Ovary (tissue), 7 donors: ENCODE measurements at regions not wholly inside any gene's neighbourhood (a gene's known extent, or its start where the extent isn't known, plus 50 kb on each side); places are given as distances from the start of the nearest gene placed in this dataset.

Experiments used
- DNase-seq, 5 donors: peaks; one replicate each; pipeline ENCODE4 v3.0.0-alpha.2; 2019 to 2020
- H3K27ac ChIP-seq, 2 donors: fragments of 200-600 bp; one replicate each; pipeline versions ENCODE4 v1.5.1 to v1.8.0; 2019 to 2022
- H3K27me3 ChIP-seq: fragments of 200-600 bp; one replicate; pipeline ENCODE4 v1.8.0; 2022
- H3K36me3 ChIP-seq: fragments of 200-600 bp; sonication (generic); one replicate; pipeline ENCODE4 v1.5.1; 2019
- H3K4me1 ChIP-seq: one replicate; pipeline ENCODE4 v1.8.1; 2013; ENCODE audit warnings: mild to moderate bottlenecking, moderate library complexity; ENCODE audit not compliant: insufficient read depth
- H3K4me3 ChIP-seq: fragments of 200-600 bp; sonication (generic); one replicate; pipeline ENCODE4 v1.5.1; 2017
- H3K9me3 ChIP-seq, 2 donors: fragments of 200-600 bp in 1 of 2; sonication (generic) in 1 of 2; one replicate each; pipeline versions ENCODE4 v1.5.1 to v1.8.1; 2013 to 2019; ENCODE audit warnings: mild to moderate bottlenecking in 1 of 2, moderate library complexity in 1 of 2
- CTCF ChIP-seq, 3 donors: fragments of 450-650 bp in 2 of 3; fragments of 200-600 bp in 1 of 3; IDR thresholded peaks; one replicate each; pipeline versions ENCODE4 v1.5.1 to v1.8.0; 2016 to 2022; ENCODE audit warnings: antibody characterized with exemption in 3 of 3, mild to moderate bottlenecking in 1 of 3
- EP300 ChIP-seq: sonication (generic); formaldehyde crosslinking; IDR thresholded peaks from one replicate; pipeline ENCODE4 v1.6.1; 2017; ENCODE audit warnings: antibody characterized with exemption
- POLR2A ChIP-seq: fragments of 450-650 bp; IDR thresholded peaks from one replicate; pipeline ENCODE4 v1.6.1; 2017; ENCODE audit warnings: antibody characterized with exemption, mild to moderate bottlenecking, moderate library complexity
- WGBS, 3 donors: extraction: QIAGEN DNeasy Blood & Tissue Kit in 1 of 3; methylation state at CpG; one replicate each; pipeline versions ENCODE4 v1.1.5 to v1.1.7; 2013 to 2017; 5-methylcytosine and 5-hydroxymethylcytosine counted together
- intact Hi-C, 4 donors: fragments of 100-400 bp; cut with DNase I; formaldehyde crosslinking; loops; one replicate each; pipeline versions ENCODE4 v1.11.0 to v1.15.1; 2022 to 2023
- donor health status: DM: no; HTN: no; CAD: no; lungs with moderate emphysema.
- donor health status: DM: no; HTN: no; CAD: no.
- donor health status: Bipolar disorder and iron deficiency.
- donor health status: DM: no; HTN: no; CAD: no.
- donor health status: DM: yes; HTN: yes; CAD: no.

GRCh38 chr2:34844629-34845028 lies 1245.5 kb upstream of the FAM98A start:
- H3K4me1 ChIP-seq = no peaks in the 10 kb centered on the region

GRCh38 chr2:34838408-34838807 lies 1239.3 kb upstream of the FAM98A start:
- 84 to 94% (median 91%) methylated on average over 3 of the region's 3 CpGs for whole genome bisulfite sequencing, 3 donors
- H3K36me3 ChIP-seq = no peaks in the 10 kb centered on the region
- intact Hi-C loops = no loop called here
- DNase-seq = no peak
- H3K27me3 ChIP-seq = no peaks in the 10 kb centered on the region
- no peaks in the 10 kb centered on the region for H3K4me1 ChIP-seq
- no peak for TF ChIP-seq POLR2A
- H3K4me3 ChIP-seq = no peak overlapping the region
- no peaks in the 10 kb centered on the region for H3K9me3 ChIP-seq
- no peak overlapping the region for H3K27ac ChIP-seq

More at GRCh38 chr2:34844629-34845028, 1245.5 kb upstream of the FAM98A start:
- Histone ChIP-seq H3K27ac (no peak overlapping the region), H3K4me3 (no peak overlapping the region), H3K36me3 (no peaks in the 10 kb centered on the region), H3K9me3 (no peaks in the 10 kb centered on the region), H3K27me3 (no peaks in the 10 kb centered on the region)
- no peak for DNase-seq
- TF ChIP-seq EP300 (no peak), POLR2A (no peak), CTCF (IDR thresholded peaks at IDR 0.05) (no peak)
- intact Hi-C loops = no loop called here

GRCh38 chr2:34836361-34836760 lies 1237.3 kb upstream of the FAM98A start:
- Histone ChIP-seq H3K4me3 (no peak overlapping the region), H3K4me1 (no peaks in the 10 kb centered on the region), H3K27ac (no peak overlapping the region), H3K36me3 (no peaks in the 10 kb centered on the region), H3K9me3 (no peaks in the 10 kb centered on the region), H3K27me3 (no peaks in the 10 kb centered on the region)
- TF ChIP-seq POLR2A = no peak
- TF ChIP-seq CTCF (IDR thresholded peaks at IDR 0.05) = no peak
- no peak for TF ChIP-seq EP300
- no peak for DNase-seq
- 4 to 38% (median 8%) methylated on average over 1 of the region's 1 CpG for WGBS, 3 donors
- intact Hi-C loops = no loop called here

GRCh38 chr2:34831096-34831495 lies 1232.0 kb upstream of the FAM98A start:
- DNase-seq = no peak
- H3K4me1 ChIP-seq = no peaks in the 10 kb centered on the region
- H3K27ac ChIP-seq = no peak overlapping the region
- no peak for TF ChIP-seq CTCF (IDR thresholded peaks at IDR 0.05)
- no peak for TF ChIP-seq EP300
- TF ChIP-seq POLR2A = no peak
- no peaks in the 10 kb centered on the region for H3K9me3 ChIP-seq
- intact Hi-C loops = no loop called here
- 84 to 89% (median 85%) methylated on average over 4 of the region's 4 CpGs for WGBS, 3 donors
- H3K36me3 ChIP-seq = no peaks in the 10 kb centered on the region
- H3K27me3 ChIP-seq = no peaks in the 10 kb centered on the region
- no peak overlapping the region for H3K4me3 ChIP-seq

GRCh38 chr2:34828481-34828880 lies 1229.4 kb upstream of the FAM98A start:
- Histone ChIP-seq H3K27ac (no peak overlapping the region), H3K27me3 (no peaks in the 10 kb centered on the region), H3K4me1 (no peaks in the 10 kb centered on the region), H3K4me3 (no peak overlapping the region), H3K9me3 (no peaks in the 10 kb centered on the region), H3K36me3 (no peaks in the 10 kb centered on the region)
- DNase-seq = no peak
- intact Hi-C loops = no loop called here
- no peak for TF ChIP-seq CTCF (IDR thresholded peaks at IDR 0.05)
- no peak for TF ChIP-seq POLR2A
- no peak for TF ChIP-seq EP300
